Gastroesophageal sphincter (tissue), 4 donors: ENCODE measurements at regions not wholly inside any gene's neighbourhood (a gene's known extent, or its start where the extent isn't known, plus 50 kb on each side); places are given as distances from the start of the nearest gene placed in this dataset.
"Not testable (repeated sequence)": the region's sequence is repeated elsewhere in the genome, so short reads cannot be mapped to it uniquely, and the experiment has no call there.

Experiments used
- ATAC-seq: fragments of 150-250 bp; one replicate; pipeline ENCODE4 v1.9.1; 2016; ENCODE audit warnings: mild to moderate bottlenecking, moderate library complexity
- H3K27ac ChIP-seq, 4 donors: fragments of 200-600 bp; sonication (generic) in 3 of 4; 1 replicate in 3 of 4; 2 replicates in 1 of 4; pipeline ENCODE4 v1.5.1; 2016 to 2019
- H3K27me3 ChIP-seq: fragments of 200-600 bp; sonication (generic); one replicate; pipeline ENCODE4 v1.5.1; 2019
- H3K36me3 ChIP-seq, 2 donors: fragments of 200-600 bp; sonication (generic); one replicate each; pipeline ENCODE4 v1.5.1; 2019; ENCODE audit warnings: control low read depth in 1 of 2
- H3K4me1 ChIP-seq, 3 donors: fragments of 200-600 bp; sonication (generic); 1 replicate in 2 of 3; 2 replicates in 1 of 3; pipeline ENCODE4 v1.5.1; 2016 to 2019; ENCODE audit warnings: control low read depth in 2 of 3
- H3K4me3 ChIP-seq, 2 donors: fragments of 200-600 bp; sonication (generic); one replicate each; pipeline ENCODE4 v1.5.1; 2019; ENCODE audit warnings: mild to moderate bottlenecking in 1 of 2, moderate library complexity in 1 of 2
- H3K9me3 ChIP-seq, 3 donors: fragments of 200-600 bp; sonication (generic); one replicate each; pipeline ENCODE4 v1.5.1; 2017 to 2019; ENCODE audit warnings: control low read depth in 2 of 3
- CTCF ChIP-seq, 4 experiments: fragments of 200-600 bp in 2 of 4; fragments of 450-650 bp in 2 of 4; sonication (generic) in 1 of 4; IDR thresholded peaks; one replicate each; pipeline ENCODE4 v1.5.1; 2017 to 2019; ENCODE audit warnings: antibody characterized with exemption in 4 of 4, mild to moderate bottlenecking in 2 of 4, moderate library complexity in 2 of 4
- EP300 ChIP-seq: sonication (generic); formaldehyde crosslinking; IDR thresholded peaks from one replicate; pipeline ENCODE4 v1.6.1; 2017; ENCODE audit warnings: antibody characterized with exemption, mild to moderate bottlenecking
- POLR2A ChIP-seq, 2 donors: fragments of 450-650 bp; IDR thresholded peaks; one replicate each; pipeline ENCODE4 v1.6.1; 2017; ENCODE audit warnings: antibody characterized with exemption in 2 of 2, mild to moderate bottlenecking in 2 of 2, moderate library complexity in 1 of 2
- POLR2AphosphoS5 ChIP-seq: sonication (generic); formaldehyde crosslinking; IDR thresholded peaks from one replicate; pipeline ENCODE4 v1.6.1; 2017; ENCODE audit warnings: antibody characterized with exemption
- WGBS, 2 donors: methylation state at CpG; one replicate each; pipeline ENCODE4 v1.1.5; 2018; ENCODE audit warnings: low coverage in 1 of 2; 5-methylcytosine and 5-hydroxymethylcytosine counted together

- ATAC-seq, result no peak
- Histone ChIP-seq H3K4me1 (no peaks in the 10 kb centered on the region), H3K27me3 (no peaks in the 10 kb centered on the region), H3K36me3 (no peaks in the 10 kb centered on the region), H3K4me3 (no peak overlapping the region), H3K27ac (no peak overlapping the region), H3K9me3 (no peaks in the 10 kb centered on the region)
- TF ChIP-seq POLR2AphosphoS5 (no peak), POLR2A (IDR thresholded peaks at IDR 0.05) (no peak), EP300 (no peak), CTCF (IDR thresholded peaks at IDR 0.05) (no peak)
- WGBS, 2 donors, result 62 to 80% methylated on average over 3 of the region's 3 CpGs
Observed at GRCh38 chr1:195686764-195687163, 921.5 kb downstream of the KCNT2 start.

DNA sequence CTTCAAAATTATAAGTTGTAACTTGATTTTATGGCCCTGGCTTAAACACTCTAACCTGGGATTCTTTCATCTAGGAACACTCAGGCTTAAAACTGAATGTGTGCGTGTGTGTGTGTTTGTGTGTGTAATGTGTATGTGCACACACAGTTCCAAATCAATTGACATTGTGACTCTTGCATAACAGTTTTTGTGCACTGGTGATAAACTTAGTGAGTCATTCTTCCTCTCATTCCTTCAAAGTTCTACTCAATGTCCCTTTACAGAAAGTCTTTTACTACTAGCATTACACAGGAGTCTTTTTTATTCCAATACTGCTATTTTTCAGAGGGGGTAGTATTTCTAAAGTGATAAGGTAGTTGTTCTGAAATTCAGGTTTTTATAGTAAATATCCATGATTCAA is 943.6 kb downstream of the KCNT2 start:
- H3K36me3 ChIP-seq, result no peaks in the 10 kb centered on the region
- no peak for TF ChIP-seq CTCF (IDR thresholded peaks at IDR 0.05)
- no peak for TF ChIP-seq POLR2AphosphoS5
- TF ChIP-seq POLR2A (IDR thresholded peaks at IDR 0.05), result no peak
- no peak for TF ChIP-seq EP300
- H3K4me3 ChIP-seq, result no peak overlapping the region
- no peak for ATAC-seq
- WGBS, 2 donors, result 88 to 100% methylated on average over 1 of the region's 1 CpG
- H3K4me1 ChIP-seq, result no peaks in the 10 kb centered on the region
- no peaks in the 10 kb centered on the region for H3K9me3 ChIP-seq
- H3K27me3 ChIP-seq, result no peaks in the 10 kb centered on the region
- H3K27ac ChIP-seq, result no peak overlapping the region

DNA sequence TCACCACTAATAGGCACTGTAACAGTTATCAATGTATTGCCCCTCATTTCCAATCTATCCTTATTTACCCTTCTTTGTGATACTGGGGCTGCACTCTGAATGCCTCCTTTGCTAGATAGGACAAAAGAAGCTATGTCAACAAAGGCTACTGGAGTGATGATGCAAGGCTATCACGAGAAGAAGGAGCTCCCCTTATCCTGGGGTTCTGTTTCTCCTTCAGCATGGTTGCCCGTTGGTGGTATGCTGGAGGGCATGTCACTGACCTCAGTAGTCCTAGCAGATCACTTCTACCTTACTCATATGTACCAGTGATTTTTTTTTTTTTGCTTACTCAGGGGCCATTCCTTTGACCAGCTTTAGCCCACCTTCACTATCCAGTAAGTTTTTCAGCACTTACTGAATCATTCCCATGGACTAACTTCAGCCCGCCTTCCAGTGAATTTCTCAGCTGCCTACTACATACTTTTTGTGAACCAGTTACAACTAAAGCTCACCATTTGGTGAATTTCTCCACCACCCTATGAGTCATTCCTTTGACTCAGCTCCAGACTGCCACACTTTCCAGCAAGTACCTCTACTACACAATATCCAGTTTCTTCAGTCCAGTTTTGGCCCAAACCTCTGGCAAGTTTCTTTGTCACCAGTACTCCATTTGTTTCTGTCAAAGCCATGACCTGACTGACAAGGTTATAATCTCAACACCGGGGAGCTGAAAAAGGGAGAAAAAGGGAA is 944.5 kb downstream of the KCNT2 start:
- Histone ChIP-seq H3K4me3 (no peak overlapping the region), H3K27me3 (no peaks in the 10 kb centered on the region), H3K9me3 (no peaks in the 10 kb centered on the region), H3K27ac (no peak overlapping the region), H3K4me1 (no peaks in the 10 kb centered on the region), H3K36me3 (no peaks in the 10 kb centered on the region)
- no peak for TF ChIP-seq POLR2A (IDR thresholded peaks at IDR 0.05)
- TF ChIP-seq POLR2AphosphoS5, result no peak
- no peak for TF ChIP-seq CTCF (IDR thresholded peaks at IDR 0.05)
- TF ChIP-seq EP300, result no peak
- ATAC-seq, result no peak
- 72 to 73% methylated on average over 3 to 4 of the region's 4 CpGs for WGBS, 2 donors

GRCh38 chr1:195656780-195657179 is 951.5 kb downstream of the KCNT2 start:
- no peak for ATAC-seq
- 80 to 86% methylated on average over 1 of the region's 1 CpG for WGBS, 2 donors
- H3K9me3 ChIP-seq, result no peaks in the 10 kb centered on the region
- H3K27ac ChIP-seq, result no peak overlapping the region
- no peak for TF ChIP-seq EP300
- no peak for TF ChIP-seq POLR2AphosphoS5
- TF ChIP-seq CTCF (IDR thresholded peaks at IDR 0.05), result no peak
- no peak for TF ChIP-seq POLR2A (IDR thresholded peaks at IDR 0.05)
- no peaks in the 10 kb centered on the region for H3K27me3 ChIP-seq
- H3K36me3 ChIP-seq, result no peaks in the 10 kb centered on the region
- no peaks in the 10 kb centered on the region for H3K4me1 ChIP-seq
- no peak overlapping the region for H3K4me3 ChIP-seq

DNA sequence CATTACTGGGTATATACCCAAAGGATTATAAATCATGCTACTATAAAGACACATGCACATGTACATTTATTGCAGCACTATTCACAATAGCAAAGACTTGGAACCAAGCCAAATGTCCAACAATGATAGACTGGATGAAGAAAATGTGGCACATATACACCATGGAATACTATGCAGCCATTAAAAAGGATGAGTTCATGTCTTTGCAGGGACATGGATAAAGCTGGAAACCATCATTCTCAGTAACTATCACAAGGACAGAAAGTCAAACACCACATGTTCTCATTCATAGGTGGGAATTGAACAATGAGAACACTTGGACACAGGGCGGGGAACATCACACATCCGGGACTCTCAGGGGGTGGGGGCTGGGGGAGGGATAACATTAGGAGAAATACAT is 959.4 kb downstream of the KCNT2 start:
- 92 to 100% methylated on average over 2 of the region's 2 CpGs for WGBS, 2 donors
- not testable (repeated sequence) for H3K27ac ChIP-seq, H3K27me3 ChIP-seq, H3K4me1 ChIP-seq, H3K9me3 ChIP-seq, ATAC-seq, H3K4me3 ChIP-seq, H3K36me3 ChIP-seq
